Liver (tissue), 8 donors: ENCODE measurements at regions not wholly inside any gene's neighbourhood (a gene's known extent, or its start where the extent isn't known, plus 50 kb on each side); places are given as distances from the start of the nearest gene placed in this dataset.

Source experiments
- DNase-seq: peaks from one replicate; pipeline ENCODE4 v3.0.0-alpha.2; 2017; ENCODE audit warnings: low spot score
- H3K27ac ChIP-seq, 2 donors: one replicate each; pipeline ENCODE4 v1.7.0; 2013; ENCODE audit warnings: inconsistent platforms in 2 of 2, low read length in 2 of 2, control low read depth in 1 of 2, low read depth in 1 of 2, mild to moderate bottlenecking in 1 of 2
- H3K27me3 ChIP-seq, 4 donors: one replicate each; pipeline versions ENCODE4 v1.6.1 to v1.7.0; 2013; ENCODE audit warnings: low read length in 3 of 4, inconsistent platforms in 1 of 4, mild to moderate bottlenecking in 1 of 4, moderate library complexity in 1 of 4; ENCODE audit not compliant: control insufficient read depth in 4 of 4, insufficient read depth in 4 of 4
- H3K36me3 ChIP-seq, 4 donors: one replicate each; pipeline versions ENCODE4 v1.6.1 to v1.7.0; 2013; ENCODE audit warnings: low read length in 3 of 4, mild to moderate bottlenecking in 3 of 4, low read depth in 1 of 4, moderate library complexity in 1 of 4; ENCODE audit not compliant: control insufficient read depth in 4 of 4, insufficient read depth in 3 of 4
- H3K4me1 ChIP-seq, 4 donors: one replicate each; pipeline versions ENCODE4 v1.6.1 to v1.7.0; 2013; ENCODE audit warnings: low read length in 3 of 4, mild to moderate bottlenecking in 3 of 4, moderate library complexity in 1 of 4; ENCODE audit not compliant: control insufficient read depth in 4 of 4, insufficient read depth in 4 of 4
- H3K4me3 ChIP-seq, 3 donors: one replicate each; pipeline versions ENCODE4 v1.6.1 to v1.7.0; 2013; ENCODE audit warnings: low read length in 3 of 3, control low read depth in 1 of 3, low read depth in 1 of 3, mild to moderate bottlenecking in 1 of 3
- H3K9ac ChIP-seq, 2 donors: one replicate each; pipeline ENCODE4 v1.7.0; 2013; ENCODE audit warnings: low read length in 2 of 2, mild to moderate bottlenecking in 2 of 2, moderate library complexity in 2 of 2, control low read depth in 1 of 2, low read depth in 1 of 2
- H3K9me3 ChIP-seq, 4 donors: one replicate each; pipeline versions ENCODE4 v1.6.1 to v1.7.0; 2013; ENCODE audit warnings: low read length in 3 of 4; ENCODE audit not compliant: control insufficient read depth in 4 of 4
- EGR1 ChIP-seq, 2 donors: IDR thresholded peaks; 2 replicates each; pipeline ENCODE4 v1.6.1; 2016 to 2018; ENCODE audit warnings: antibody characterized with exemption in 2 of 2, low read depth in 2 of 2
- FOXA1 ChIP-seq: IDR thresholded peaks from 2 replicates; pipeline ENCODE4 v1.6.1; 2016; ENCODE audit warnings: antibody characterized with exemption
- FOXA2 ChIP-seq: IDR thresholded peaks from 2 replicates; pipeline ENCODE4 v1.6.1; 2016; ENCODE audit warnings: antibody characterized with exemption
- GABPA ChIP-seq, 2 donors: IDR thresholded peaks in 1 of 2; conservative IDR thresholded peaks in 1 of 2; 2 replicates each; pipeline ENCODE4 v1.6.1; 2016; ENCODE audit warnings: antibody characterized with exemption in 2 of 2, mild to moderate bottlenecking in 1 of 2, moderate library complexity in 1 of 2
- HNF4A ChIP-seq, 2 donors: conservative IDR thresholded peaks; 2 replicates each; pipeline ENCODE4 v1.6.1; 2016; ENCODE audit warnings: antibody characterized with exemption in 2 of 2, mild to moderate bottlenecking in 2 of 2
- HNF4G ChIP-seq: IDR thresholded peaks from 2 replicates; pipeline ENCODE4 v1.6.1; 2016; ENCODE audit warnings: antibody characterized with exemption
- JUND ChIP-seq, 2 donors: IDR thresholded peaks; 2 replicates each; pipeline ENCODE4 v1.6.1; 2016; ENCODE audit warnings: antibody characterized with exemption in 2 of 2
- NR2F2 ChIP-seq: IDR thresholded peaks from 2 replicates; pipeline ENCODE4 v1.6.1; 2016; ENCODE audit warnings: antibody characterized with exemption
- RAD21 ChIP-seq, 2 donors: IDR thresholded peaks; 2 replicates each; pipeline ENCODE4 v1.6.1; 2016; ENCODE audit warnings: antibody characterized with exemption in 2 of 2, mild to moderate bottlenecking in 2 of 2
- REST ChIP-seq: IDR thresholded peaks from 2 replicates; pipeline ENCODE4 v1.6.1; 2016; ENCODE audit warnings: antibody characterized with exemption, mild to moderate bottlenecking
- RXRA ChIP-seq, 2 donors: IDR thresholded peaks; 2 replicates each; pipeline ENCODE4 v1.6.1; 2017 to 2018; ENCODE audit warnings: antibody characterized with exemption in 2 of 2, mild to moderate bottlenecking in 1 of 2
- SP1 ChIP-seq: IDR thresholded peaks from 2 replicates; pipeline ENCODE4 v1.6.1; 2018; ENCODE audit warnings: antibody characterized with exemption, mild to moderate bottlenecking
- TAF1 ChIP-seq: conservative IDR thresholded peaks from 2 replicates; pipeline ENCODE4 v1.6.1; 2016; ENCODE audit warnings: antibody characterized with exemption, mild to moderate bottlenecking
- YY1 ChIP-seq: IDR thresholded peaks from 2 replicates; pipeline ENCODE4 v1.6.1; 2016; ENCODE audit warnings: antibody characterized with exemption, mild to moderate bottlenecking
- WGBS: extraction: QIAGEN DNeasy Blood & Tissue Kit; methylation state at CpG from one replicate; pipeline ENCODE4 v1.1.7; 2013; 5-methylcytosine and 5-hydroxymethylcytosine counted together
- TF ChIP-seq, protein P1 (sequence below): IDR thresholded peaks from 2 replicates; pipeline ENCODE4 v1.6.1; 2016; ENCODE audit warnings: antibody characterized with exemption
- TF ChIP-seq, protein P2 (sequence below): IDR thresholded peaks from 2 replicates; pipeline ENCODE4 v1.6.1; 2016; ENCODE audit warnings: antibody characterized with exemption
- TF ChIP-seq, protein P3 (sequence below): IDR thresholded peaks from 2 replicates; pipeline ENCODE4 v1.6.1; 2016; ENCODE audit warnings: antibody characterized with exemption
- TF ChIP-seq, protein P4 (sequence below): fragments of 150-350 bp; IDR thresholded peaks from 2 replicates; pipeline ENCODE4 v1.5.1; 2017; ENCODE audit warnings: improper control_type of control experiment, low read depth, low read length; ENCODE audit not compliant: missing input control
- donor health status: healthy.
- donor health status: healthy.
- donor health status: healthy.
- donor health status: healthy.
- donor health status: healthy.

- no peak overlapping the region for H3K27ac ChIP-seq
- H3K27me3 ChIP-seq = no peaks in the 10 kb centered on the region
- DNase-seq = no peak
- H3K36me3 ChIP-seq = no peaks in the 10 kb centered on the region
- peaks cover 17 to 36% (median 34%) of the 10 kb centered on the region in 4 donors for H3K4me1 ChIP-seq
- 83% methylated on average over 22 of the region's 22 CpGs for WGBS
- no peak overlapping the region for H3K4me3 ChIP-seq
- H3K9me3 ChIP-seq = no peaks in the 10 kb centered on the region
- H3K9ac ChIP-seq = no peak overlapping the region
- TF ChIP-seq REST (no peak), RXRA (IDR thresholded peaks at IDR 0.05) (no peak), FOXA1 (no peak), TAF1 (no peak), GABPA (IDR thresholded peaks at IDR 0.05 in 1 of 2, conservative IDR thresholded peaks at IDR 0.05 in 1 of 2) (no peak), YY1 (no peak), HNF4A (conservative IDR thresholded peaks at IDR 0.05) (no peak), NR2F2 (no peak), RAD21 (IDR thresholded peaks at IDR 0.05) (no peak), HNF4G (no peak), JUND (IDR thresholded peaks at IDR 0.05) (no peak), SP1 (no peak), FOXA2 (no peak), EGR1 (IDR thresholded peaks at IDR 0.05; ENCODE audit: low read depth in 2 of 2) (no peak)
- TF ChIP-seq, protein P1, sequence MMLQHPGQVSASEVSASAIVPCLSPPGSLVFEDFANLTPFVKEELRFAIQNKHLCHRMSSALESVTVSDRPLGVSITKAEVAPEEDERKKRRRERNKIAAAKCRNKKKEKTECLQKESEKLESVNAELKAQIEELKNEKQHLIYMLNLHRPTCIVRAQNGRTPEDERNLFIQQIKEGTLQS = no peak
- TF ChIP-seq, protein P2, sequence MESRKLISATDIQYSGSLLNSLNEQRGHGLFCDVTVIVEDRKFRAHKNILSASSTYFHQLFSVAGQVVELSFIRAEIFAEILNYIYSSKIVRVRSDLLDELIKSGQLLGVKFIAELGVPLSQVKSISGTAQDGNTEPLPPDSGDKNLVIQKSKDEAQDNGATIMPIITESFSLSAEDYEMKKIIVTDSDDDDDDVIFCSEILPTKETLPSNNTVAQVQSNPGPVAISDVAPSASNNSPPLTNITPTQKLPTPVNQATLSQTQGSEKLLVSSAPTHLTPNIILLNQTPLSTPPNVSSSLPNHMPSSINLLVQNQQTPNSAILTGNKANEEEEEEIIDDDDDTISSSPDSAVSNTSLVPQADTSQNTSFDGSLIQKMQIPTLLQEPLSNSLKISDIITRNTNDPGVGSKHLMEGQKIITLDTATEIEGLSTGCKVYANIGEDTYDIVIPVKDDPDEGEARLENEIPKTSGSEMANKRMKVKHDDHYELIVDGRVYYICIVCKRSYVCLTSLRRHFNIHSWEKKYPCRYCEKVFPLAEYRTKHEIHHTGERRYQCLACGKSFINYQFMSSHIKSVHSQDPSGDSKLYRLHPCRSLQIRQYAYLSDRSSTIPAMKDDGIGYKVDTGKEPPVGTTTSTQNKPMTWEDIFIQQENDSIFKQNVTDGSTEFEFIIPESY = no peak
- TF ChIP-seq, protein P3, sequence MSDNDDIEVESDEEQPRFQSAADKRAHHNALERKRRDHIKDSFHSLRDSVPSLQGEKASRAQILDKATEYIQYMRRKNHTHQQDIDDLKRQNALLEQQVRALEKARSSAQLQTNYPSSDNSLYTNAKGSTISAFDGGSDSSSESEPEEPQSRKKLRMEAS = no peak
- TF ChIP-seq, protein P4, sequence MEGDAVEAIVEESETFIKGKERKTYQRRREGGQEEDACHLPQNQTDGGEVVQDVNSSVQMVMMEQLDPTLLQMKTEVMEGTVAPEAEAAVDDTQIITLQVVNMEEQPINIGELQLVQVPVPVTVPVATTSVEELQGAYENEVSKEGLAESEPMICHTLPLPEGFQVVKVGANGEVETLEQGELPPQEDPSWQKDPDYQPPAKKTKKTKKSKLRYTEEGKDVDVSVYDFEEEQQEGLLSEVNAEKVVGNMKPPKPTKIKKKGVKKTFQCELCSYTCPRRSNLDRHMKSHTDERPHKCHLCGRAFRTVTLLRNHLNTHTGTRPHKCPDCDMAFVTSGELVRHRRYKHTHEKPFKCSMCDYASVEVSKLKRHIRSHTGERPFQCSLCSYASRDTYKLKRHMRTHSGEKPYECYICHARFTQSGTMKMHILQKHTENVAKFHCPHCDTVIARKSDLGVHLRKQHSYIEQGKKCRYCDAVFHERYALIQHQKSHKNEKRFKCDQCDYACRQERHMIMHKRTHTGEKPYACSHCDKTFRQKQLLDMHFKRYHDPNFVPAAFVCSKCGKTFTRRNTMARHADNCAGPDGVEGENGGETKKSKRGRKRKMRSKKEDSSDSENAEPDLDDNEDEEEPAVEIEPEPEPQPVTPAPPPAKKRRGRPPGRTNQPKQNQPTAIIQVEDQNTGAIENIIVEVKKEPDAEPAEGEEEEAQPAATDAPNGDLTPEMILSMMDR = no peak
Observed at GRCh38 chr3:13249664-13250390, 170.3 kb downstream of the NUP210 start.
